ENCODE measurements at regions not wholly inside any gene's neighbourhood (a gene's known extent, or its start where the extent isn't known, plus 50 kb on each side); places are given as distances from the start of the nearest gene placed in this dataset.

DNA sequence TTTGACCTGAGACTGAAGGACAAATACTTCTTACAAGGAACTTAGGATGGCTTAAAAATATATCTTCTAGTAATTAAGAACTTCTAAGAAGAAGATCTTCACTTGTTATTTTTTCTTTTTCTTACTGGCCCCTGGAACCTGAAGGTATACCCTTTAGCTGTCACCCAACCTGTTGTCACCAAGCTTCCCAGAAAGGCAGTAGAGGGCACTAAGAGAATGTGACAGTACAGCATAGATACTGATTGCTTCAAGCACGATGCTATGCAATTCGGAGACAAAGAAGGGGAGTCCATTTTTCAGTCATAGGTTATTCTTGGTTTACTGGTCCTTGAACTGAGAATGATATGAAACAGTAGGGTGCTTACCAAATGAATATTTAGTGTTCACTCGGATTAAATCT, 208.3 kb upstream of the PCDH9 start:
- DNase-seq (ENCODE audit: low spot score, unreplicated experiment), result no peak
- H3K27me3 Mint-ChIP-seq, result no peaks in the 10 kb centered on the region
- no peaks in the 10 kb centered on the region for H3K36me3 Mint-ChIP-seq (ENCODE audit: insufficient read depth)
- TF ChIP-seq, protein P1, sequence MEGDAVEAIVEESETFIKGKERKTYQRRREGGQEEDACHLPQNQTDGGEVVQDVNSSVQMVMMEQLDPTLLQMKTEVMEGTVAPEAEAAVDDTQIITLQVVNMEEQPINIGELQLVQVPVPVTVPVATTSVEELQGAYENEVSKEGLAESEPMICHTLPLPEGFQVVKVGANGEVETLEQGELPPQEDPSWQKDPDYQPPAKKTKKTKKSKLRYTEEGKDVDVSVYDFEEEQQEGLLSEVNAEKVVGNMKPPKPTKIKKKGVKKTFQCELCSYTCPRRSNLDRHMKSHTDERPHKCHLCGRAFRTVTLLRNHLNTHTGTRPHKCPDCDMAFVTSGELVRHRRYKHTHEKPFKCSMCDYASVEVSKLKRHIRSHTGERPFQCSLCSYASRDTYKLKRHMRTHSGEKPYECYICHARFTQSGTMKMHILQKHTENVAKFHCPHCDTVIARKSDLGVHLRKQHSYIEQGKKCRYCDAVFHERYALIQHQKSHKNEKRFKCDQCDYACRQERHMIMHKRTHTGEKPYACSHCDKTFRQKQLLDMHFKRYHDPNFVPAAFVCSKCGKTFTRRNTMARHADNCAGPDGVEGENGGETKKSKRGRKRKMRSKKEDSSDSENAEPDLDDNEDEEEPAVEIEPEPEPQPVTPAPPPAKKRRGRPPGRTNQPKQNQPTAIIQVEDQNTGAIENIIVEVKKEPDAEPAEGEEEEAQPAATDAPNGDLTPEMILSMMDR (IDR thresholded peaks at IDR 0.05; ENCODE audit: unreplicated experiment), result no peak
- H3K9me3 Mint-ChIP-seq (ENCODE audit: low read depth), result no peaks in the 10 kb centered on the region
- H3K27ac Mint-ChIP-seq, result no peak overlapping the region
- H3K4me1 Mint-ChIP-seq (ENCODE audit: low read depth), result no peaks in the 10 kb centered on the region
- no peak overlapping the region for H3K4me3 Mint-ChIP-seq (ENCODE audit: low read depth)

DNA sequence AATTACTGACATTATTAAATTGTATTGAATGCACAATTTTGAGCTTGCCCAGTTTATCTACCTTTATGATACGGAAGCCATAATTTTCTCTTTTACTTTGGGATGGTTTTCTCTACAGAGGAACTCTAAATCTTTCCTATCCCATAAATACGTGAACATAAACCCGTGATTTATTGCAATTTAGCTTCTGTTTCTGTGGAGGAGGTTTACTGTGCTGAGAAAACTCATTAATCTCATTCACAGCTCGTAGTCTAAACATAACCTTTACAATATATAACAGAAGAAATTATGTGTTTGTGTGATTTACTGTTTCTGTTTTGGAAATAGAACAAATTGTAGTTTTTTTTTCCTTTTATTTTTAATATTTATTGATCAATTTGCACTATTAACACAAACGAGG, 207.1 kb upstream of the PCDH9 start:
- no peak for DNase-seq (ENCODE audit: low spot score, unreplicated experiment)
- TF ChIP-seq, protein P1 (IDR thresholded peaks at IDR 0.05; ENCODE audit: unreplicated experiment), result no peak
- no peaks in the 10 kb centered on the region for H3K36me3 Mint-ChIP-seq (ENCODE audit: insufficient read depth)
- H3K9me3 Mint-ChIP-seq (ENCODE audit: low read depth), result no peaks in the 10 kb centered on the region
- H3K27me3 Mint-ChIP-seq, result no peaks in the 10 kb centered on the region
- H3K4me1 Mint-ChIP-seq (ENCODE audit: low read depth), result no peaks in the 10 kb centered on the region
- no peak overlapping the region for H3K4me3 Mint-ChIP-seq (ENCODE audit: low read depth)
- H3K27ac Mint-ChIP-seq, result no peak overlapping the region

DNA sequence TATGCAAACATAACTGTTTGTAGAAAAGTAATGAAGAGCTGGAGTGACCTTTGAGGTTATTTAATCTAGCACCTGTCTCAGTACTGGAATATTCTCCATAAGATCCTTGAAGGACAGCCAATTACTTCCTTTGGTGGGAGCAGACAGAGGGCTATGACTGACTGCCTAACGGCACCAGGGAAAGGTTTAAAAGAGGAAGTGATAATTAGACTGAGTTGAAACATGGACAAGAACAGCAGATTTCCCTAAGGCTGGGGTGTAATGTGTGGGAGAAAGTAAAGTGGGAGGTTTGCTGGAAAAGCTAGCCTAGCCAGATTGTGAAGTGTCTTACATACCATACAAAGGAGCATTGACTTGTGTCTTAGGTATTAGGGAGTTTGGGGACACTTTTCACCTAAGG, 191.3 kb upstream of the PCDH9 start:
- Mint-ChIP-seq H3K9me3 (ENCODE audit: low read depth) (no peaks in the 10 kb centered on the region), H3K27ac (no peak overlapping the region), H3K27me3 (no peaks in the 10 kb centered on the region), H3K36me3 (ENCODE audit: insufficient read depth) (no peaks in the 10 kb centered on the region), H3K4me1 (ENCODE audit: low read depth) (peaks cover 2% of the 10 kb centered on the region), H3K4me3 (ENCODE audit: low read depth) (no peak overlapping the region)
- DNase-seq (ENCODE audit: low spot score, unreplicated experiment), result no peak
- TF ChIP-seq, protein P1 (IDR thresholded peaks at IDR 0.05; ENCODE audit: unreplicated experiment), result no peak

DNA sequence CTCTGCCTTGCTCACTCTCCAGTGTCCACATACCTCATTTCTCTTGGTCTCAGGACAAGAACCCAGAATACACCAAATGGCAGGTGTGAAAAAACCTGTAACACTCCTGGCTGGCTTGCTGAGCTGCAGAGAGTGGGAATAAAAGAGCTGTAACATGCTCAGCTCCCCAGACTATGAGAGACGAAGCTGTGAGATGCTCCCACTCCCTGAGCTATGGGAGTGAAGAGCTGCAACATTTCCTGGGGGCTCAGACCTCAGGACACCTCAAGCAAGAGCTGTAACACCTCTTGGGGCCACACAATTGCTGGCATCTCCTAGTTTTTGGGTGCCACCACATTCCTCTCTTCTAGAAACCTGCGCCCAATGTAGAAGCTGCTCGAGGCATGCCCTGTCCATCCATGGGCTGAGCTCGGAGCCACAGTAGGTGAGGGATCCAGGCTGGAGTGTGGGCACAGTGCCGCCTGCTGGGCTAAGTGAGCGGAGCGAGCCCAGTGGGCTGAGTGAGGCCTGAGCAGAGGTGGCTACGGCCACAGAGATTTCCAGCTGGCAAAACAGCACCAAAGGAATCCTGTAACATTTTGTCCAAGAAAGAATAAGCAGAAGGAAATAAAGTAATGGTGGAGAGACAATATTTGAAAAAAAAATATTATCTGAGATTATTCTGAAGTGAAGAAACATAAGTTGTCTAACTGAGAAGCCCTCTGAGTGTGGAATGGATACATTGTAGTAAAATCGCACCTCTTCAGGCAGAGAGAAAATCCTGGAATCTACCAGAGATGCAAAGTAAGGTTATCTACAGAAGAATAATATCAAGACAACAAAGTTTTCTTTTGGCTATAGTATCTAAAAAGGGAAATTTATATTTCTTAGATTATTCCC, 186.2 kb upstream of the PCDH9 start:
- DNase-seq (ENCODE audit: low spot score, unreplicated experiment), result peak; percentile 30
- no peaks in the 10 kb centered on the region for H3K27me3 Mint-ChIP-seq

DNA sequence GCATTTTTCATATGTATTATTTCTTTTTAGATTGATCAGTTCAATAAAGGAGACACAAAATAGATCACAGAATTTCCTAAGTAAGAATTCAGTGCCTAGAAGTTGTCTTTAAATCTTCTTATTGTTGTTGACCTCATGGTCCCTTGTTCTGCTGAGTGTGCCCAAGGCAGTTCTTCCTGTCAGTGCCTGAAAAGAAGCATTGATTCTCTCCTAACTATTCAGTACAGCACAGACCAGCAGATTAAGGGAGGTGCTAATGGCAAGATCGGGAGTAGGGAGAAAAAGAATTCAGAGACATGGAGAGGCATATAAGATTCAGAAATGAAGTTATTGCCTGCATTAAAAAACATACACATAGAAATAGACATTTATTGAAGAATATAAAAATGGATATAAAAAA, 180.5 kb upstream of the PCDH9 start:
- Mint-ChIP-seq H3K4me3 (ENCODE audit: low read depth) (no peak overlapping the region), H3K9me3 (ENCODE audit: low read depth) (no peaks in the 10 kb centered on the region), H3K27me3 (no peaks in the 10 kb centered on the region), H3K27ac (no peak overlapping the region), H3K4me1 (ENCODE audit: low read depth) (no peaks in the 10 kb centered on the region), H3K36me3 (ENCODE audit: insufficient read depth) (no peaks in the 10 kb centered on the region)
- TF ChIP-seq, protein P1 (IDR thresholded peaks at IDR 0.05; ENCODE audit: unreplicated experiment), result no peak
- no peak for DNase-seq (ENCODE audit: low spot score, unreplicated experiment)

More for the DNA sequence above, 186.2 kb upstream of the PCDH9 start:
- Mint-ChIP-seq H3K9me3 (ENCODE audit: low read depth) (no peaks in the 10 kb centered on the region), H3K4me1 (ENCODE audit: low read depth) (no peaks in the 10 kb centered on the region), H3K27ac (no peak overlapping the region), H3K36me3 (ENCODE audit: insufficient read depth) (no peaks in the 10 kb centered on the region), H3K4me3 (ENCODE audit: low read depth) (no peak overlapping the region)
- TF ChIP-seq, protein P1 (IDR thresholded peaks at IDR 0.05; ENCODE audit: unreplicated experiment), result peak; percentile 67

Measured in progenitor cell of endocrine pancreas (in vitro differentiated cells).